ENCODE measurements at regions not wholly inside any gene's neighbourhood (a gene's known extent, or its start where the extent isn't known, plus 50 kb on each side); places are given as distances from the start of the nearest gene placed in this dataset.

DNA sequence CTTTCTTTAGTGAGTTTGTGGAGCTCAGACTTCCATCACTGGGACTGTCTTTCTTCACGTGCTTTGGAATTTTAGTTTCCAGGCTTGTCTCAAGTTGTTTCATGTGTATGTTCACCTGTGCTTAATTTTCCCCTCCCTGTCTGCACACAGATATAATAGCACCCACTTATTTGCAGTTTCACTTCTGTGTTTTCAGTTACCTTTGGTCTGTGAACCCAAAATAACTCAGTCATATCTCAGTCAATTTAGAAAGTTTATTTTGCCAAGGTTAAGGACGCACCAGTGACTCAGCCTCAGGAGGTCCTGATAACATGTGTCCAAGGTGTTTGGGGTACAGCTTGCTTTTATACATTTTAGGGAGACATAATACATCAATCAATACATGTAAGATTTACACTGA is 330.4 kb downstream of the ICE1 start:
- no peak for TF ChIP-seq POLR2A (IDR thresholded peaks at IDR 0.05; ENCODE audit: low read depth, low read length)
- TF ChIP-seq, protein P1, sequence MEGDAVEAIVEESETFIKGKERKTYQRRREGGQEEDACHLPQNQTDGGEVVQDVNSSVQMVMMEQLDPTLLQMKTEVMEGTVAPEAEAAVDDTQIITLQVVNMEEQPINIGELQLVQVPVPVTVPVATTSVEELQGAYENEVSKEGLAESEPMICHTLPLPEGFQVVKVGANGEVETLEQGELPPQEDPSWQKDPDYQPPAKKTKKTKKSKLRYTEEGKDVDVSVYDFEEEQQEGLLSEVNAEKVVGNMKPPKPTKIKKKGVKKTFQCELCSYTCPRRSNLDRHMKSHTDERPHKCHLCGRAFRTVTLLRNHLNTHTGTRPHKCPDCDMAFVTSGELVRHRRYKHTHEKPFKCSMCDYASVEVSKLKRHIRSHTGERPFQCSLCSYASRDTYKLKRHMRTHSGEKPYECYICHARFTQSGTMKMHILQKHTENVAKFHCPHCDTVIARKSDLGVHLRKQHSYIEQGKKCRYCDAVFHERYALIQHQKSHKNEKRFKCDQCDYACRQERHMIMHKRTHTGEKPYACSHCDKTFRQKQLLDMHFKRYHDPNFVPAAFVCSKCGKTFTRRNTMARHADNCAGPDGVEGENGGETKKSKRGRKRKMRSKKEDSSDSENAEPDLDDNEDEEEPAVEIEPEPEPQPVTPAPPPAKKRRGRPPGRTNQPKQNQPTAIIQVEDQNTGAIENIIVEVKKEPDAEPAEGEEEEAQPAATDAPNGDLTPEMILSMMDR (IDR thresholded peaks at IDR 0.05; ENCODE audit: extremely low read depth in 1 of 2, insufficient read depth in 1 of 2, low read depth in 1 of 2, low read length in 2 of 2): no peak
- TF ChIP-seq, protein P2, sequence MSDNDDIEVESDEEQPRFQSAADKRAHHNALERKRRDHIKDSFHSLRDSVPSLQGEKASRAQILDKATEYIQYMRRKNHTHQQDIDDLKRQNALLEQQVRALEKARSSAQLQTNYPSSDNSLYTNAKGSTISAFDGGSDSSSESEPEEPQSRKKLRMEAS (IDR thresholded peaks at IDR 0.05; ENCODE audit: insufficient read depth, insufficient read length): no peak
- TF ChIP-seq GATA2 (IDR thresholded peaks at IDR 0.05; ENCODE audit: insufficient read depth, insufficient read length, low read depth, low read length): no peak
- TF ChIP-seq POLR2AphosphoS5 (IDR thresholded peaks at IDR 0.05; ENCODE audit: insufficient read depth, low read depth, low read length): no peak
- TF ChIP-seq EZH2 (IDR thresholded peaks at IDR 0.05; ENCODE audit: borderline replicate concordance, low read depth, low read length, severe bottlenecking): no peak
- no peak for TF ChIP-seq JUN (IDR thresholded peaks at IDR 0.05; ENCODE audit: borderline replicate concordance, insufficient read depth, insufficient read length, low read depth)
- TF ChIP-seq FOS (IDR thresholded peaks at IDR 0.05; ENCODE audit: borderline replicate concordance, insufficient read depth, low read length): no peak
